HepG2 (cell line): ENCODE measurements at regions not wholly inside any gene's neighbourhood (a gene's known extent, or its start where the extent isn't known, plus 50 kb on each side); places are given as distances from the start of the nearest gene placed in this dataset.

ENCODE experiments used
- CTCF ChIP-seq: sonication (generic); formaldehyde crosslinking; IDR thresholded peaks from 2 replicates; pipeline ENCODE4 v1.5.0; 2020; ENCODE audit warnings: mild to moderate bottlenecking, missing genetic modification reagents, moderate library complexity
- ZBTB33 ChIP-seq: sonication (generic); formaldehyde crosslinking; IDR thresholded peaks from 2 replicates; pipeline ENCODE4 v1.4.0; 2020; ENCODE audit warnings: missing genetic modification reagents
- ZNF20 ChIP-seq: sonication (generic); formaldehyde crosslinking; IDR thresholded peaks from 2 replicates; pipeline ENCODE4 v1.4.0; 2020; ENCODE audit warnings: mild to moderate bottlenecking, moderate library complexity, missing genetic modification reagents
- TF ChIP-seq, protein P1 (sequence below), 2 experiments: sonication (generic) in 1 of 2; formaldehyde crosslinking in 1 of 2; IDR thresholded peaks; 2 replicates each; pipeline versions ENCODE4 v1.5.1 to v1.6.1; 2011 to 2020; ENCODE audit warnings: borderline replicate concordance in 1 of 2, low read depth in 1 of 2, low read length in 1 of 2, mild to moderate bottlenecking in 1 of 2, missing genetic modification reagents in 1 of 2, moderate library complexity in 1 of 2

GRCh38 chr14:60575008-60575407 is 66.1 kb downstream of the SIX6 start:
- no peak for TF ChIP-seq ZBTB33
- TF ChIP-seq CTCF (CRISPR knock-in tag) = no peak
- TF ChIP-seq ZNF20 (CRISPR knock-in tag) = no peak
- TF ChIP-seq, protein P1, sequence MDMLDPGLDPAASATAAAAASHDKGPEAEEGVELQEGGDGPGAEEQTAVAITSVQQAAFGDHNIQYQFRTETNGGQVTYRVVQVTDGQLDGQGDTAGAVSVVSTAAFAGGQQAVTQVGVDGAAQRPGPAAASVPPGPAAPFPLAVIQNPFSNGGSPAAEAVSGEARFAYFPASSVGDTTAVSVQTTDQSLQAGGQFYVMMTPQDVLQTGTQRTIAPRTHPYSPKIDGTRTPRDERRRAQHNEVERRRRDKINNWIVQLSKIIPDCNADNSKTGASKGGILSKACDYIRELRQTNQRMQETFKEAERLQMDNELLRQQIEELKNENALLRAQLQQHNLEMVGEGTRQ (IDR thresholded peaks at IDR 0.05; ENCODE audit: low read depth, low read length) = no peak
- TF ChIP-seq, protein P1 (CRISPR knock-in tag; IDR thresholded peaks at IDR 0.05; ENCODE audit: borderline replicate concordance) = no peak
